Stimulated activated naive B cell treated with anti-CD40 and anti-IgM and Interleukin-4, amounts not matched to agents 10 μg/mL and 1 μg/mL and 100 μg/mL, for 72 hours (primary cell): ENCODE measurements at regions not wholly inside any gene's neighbourhood (a gene's known extent, or its start where the extent isn't known, plus 50 kb on each side); places are given as distances from the start of the nearest gene placed in this dataset.
"Not testable (repeated sequence)": the region's sequence is repeated elsewhere in the genome, so short reads cannot be mapped to it uniquely, and the experiment has no call there.

Experiments
- ATAC-seq, 2 donors: fragments of 150-1000 bp; cut with Tn5 transposase; replicated peaks; 2 replicates each; pipeline ENCODE4 v1.10.0; 2021; ENCODE audit warnings: moderate library complexity in 1 of 2
- DNase-seq: peaks from one replicate; pipeline ENCODE4 v3.0.0; 2021
- H3K27ac Mint-ChIP-seq: one replicate; pipeline ENCODE4 v1.8.0; 2022; ENCODE audit warnings: mild to moderate bottlenecking, mixed read lengths
- H3K27me3 Mint-ChIP-seq, 2 donors: one replicate each; pipeline ENCODE4 v1.8.0; 2022; ENCODE audit warnings: mixed read lengths in 2 of 2
- H3K36me3 Mint-ChIP-seq, 2 donors: one replicate each; pipeline ENCODE4 v1.8.0; 2022; ENCODE audit warnings: mixed read lengths in 2 of 2, mild to moderate bottlenecking in 1 of 2
- H3K4me1 Mint-ChIP-seq, 2 donors: one replicate each; pipeline ENCODE4 v1.8.0; 2022; ENCODE audit warnings: mixed read lengths in 2 of 2, mild to moderate bottlenecking in 1 of 2
- H3K4me3 Mint-ChIP-seq, 2 donors: one replicate each; pipeline ENCODE4 v1.8.0; 2022; ENCODE audit warnings: mild to moderate bottlenecking in 2 of 2, mixed read lengths in 2 of 2, moderate library complexity in 1 of 2
- H3K9me3 Mint-ChIP-seq, 2 donors: one replicate each; pipeline ENCODE4 v1.8.0; 2022; ENCODE audit warnings: mixed read lengths in 2 of 2, mild to moderate bottlenecking in 1 of 2

DNA sequence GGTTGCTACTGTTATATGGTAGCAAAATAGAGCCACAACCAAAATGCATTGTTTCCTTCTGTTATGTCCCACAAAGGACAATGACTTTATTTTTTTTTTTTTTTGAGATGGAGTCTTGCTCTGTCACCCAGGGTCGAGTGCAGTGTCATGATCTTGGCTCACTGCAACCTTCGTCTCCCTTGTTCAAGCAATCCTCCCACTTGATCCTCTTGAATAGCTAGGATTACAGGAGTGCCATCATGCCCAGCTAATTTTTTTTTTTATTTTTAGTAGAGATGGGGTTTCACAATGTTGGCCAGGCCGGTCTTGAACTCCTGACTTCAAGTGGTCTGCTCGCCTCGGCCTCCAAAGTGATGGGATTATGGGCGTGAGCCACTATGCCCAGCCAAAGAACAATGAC lies 527.7 kb upstream of the SGCD start:
- ATAC-seq = no peak
- no peak for DNase-seq
- no peak overlapping the region for H3K27ac Mint-ChIP-seq

DNA sequence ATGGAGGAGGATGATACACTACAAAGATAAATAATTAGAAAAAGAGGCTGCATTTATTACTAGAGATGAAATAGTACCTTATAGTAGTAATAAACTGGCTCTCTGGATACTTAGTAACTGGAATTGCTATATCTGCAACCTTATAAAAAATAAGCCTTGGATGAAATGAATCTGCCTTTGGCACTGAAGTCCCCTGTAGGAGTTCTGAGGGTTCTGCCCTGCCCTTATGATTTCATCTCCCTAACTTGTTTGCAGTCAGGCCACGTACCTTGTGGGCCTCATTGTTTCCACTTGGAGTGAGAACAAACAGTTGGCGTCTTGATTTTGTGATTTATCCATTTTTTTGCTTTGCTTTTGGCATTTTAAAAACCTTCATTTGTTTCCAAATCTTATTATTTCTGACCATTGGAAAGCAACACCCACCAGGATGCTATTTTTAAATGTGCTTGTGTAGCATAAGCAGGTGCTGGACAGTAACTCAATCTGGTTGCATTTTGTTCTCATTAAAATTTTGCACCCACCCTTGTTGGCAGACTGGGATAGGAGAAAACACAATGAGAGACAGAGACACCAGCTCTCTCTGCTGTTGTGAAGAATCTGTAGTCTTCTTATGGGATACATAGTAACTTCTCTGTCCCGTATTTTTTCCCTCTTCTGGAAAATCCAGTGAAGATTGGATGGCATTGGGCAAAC lies 518.9 kb upstream of the SGCD start:
- no peak overlapping the region for H3K4me3 Mint-ChIP-seq
- peaks cover 0 to 1% of the 10 kb centered on the region in 2 donors for H3K9me3 Mint-ChIP-seq
- no peaks in the 10 kb centered on the region for H3K27me3 Mint-ChIP-seq
- no peak overlapping the region for H3K27ac Mint-ChIP-seq
- H3K36me3 Mint-ChIP-seq = no peaks in the 10 kb centered on the region
- H3K4me1 Mint-ChIP-seq = no peaks in the 10 kb centered on the region
- ATAC-seq (no peak), DNase-seq (no peak)

More for the DNA sequence above, 527.7 kb upstream of the SGCD start:
- no peak overlapping the region for H3K4me3 Mint-ChIP-seq
- H3K27me3 Mint-ChIP-seq = no peaks in the 10 kb centered on the region
- peaks cover 5 to 10% of the 10 kb centered on the region in 2 donors for H3K9me3 Mint-ChIP-seq
- no peaks in the 10 kb centered on the region for H3K4me1 Mint-ChIP-seq
- no peaks in the 10 kb centered on the region for H3K36me3 Mint-ChIP-seq

DNA sequence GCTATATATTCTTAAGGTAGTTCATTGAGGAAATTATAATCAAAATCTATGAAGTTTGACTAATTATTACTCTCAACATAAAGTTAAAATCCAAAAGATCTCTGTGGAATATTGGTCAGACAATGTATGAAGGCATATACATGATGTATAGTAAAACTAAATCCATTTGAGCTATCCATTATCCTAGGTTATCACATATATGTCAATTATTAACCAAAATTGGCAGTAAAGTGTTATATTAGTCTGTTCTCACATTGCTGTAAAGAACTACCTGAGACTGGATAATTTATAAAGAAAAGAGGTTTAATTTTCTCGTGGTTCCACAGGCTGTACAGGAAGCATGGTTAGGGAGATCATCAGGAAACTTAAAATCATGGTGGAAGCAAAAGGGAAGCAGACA lies 511.7 kb upstream of the SGCD start:
- H3K36me3 Mint-ChIP-seq = no peaks in the 10 kb centered on the region
- ATAC-seq = no peak

DNA sequence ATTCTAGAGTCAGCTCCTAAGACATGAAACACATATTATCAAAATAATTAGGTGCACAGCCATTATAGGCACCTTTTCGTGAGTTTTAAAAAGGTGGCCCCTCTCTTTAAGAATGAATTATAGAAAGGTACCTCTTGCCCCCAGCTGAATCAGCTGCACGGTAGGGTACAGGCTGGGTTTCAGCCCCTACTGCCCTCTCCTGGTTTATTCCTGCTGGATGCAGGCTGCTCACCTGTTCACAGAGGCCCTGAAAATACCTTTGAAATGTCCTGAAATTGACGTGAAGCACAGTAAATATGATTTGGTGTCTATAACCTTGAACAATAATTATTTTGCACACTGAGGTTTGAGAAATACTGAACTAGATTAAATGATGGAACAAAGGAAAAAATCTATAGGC lies 504.8 kb upstream of the SGCD start:
- Mint-ChIP-seq H3K4me3 (no peak overlapping the region), H3K27ac (no peak overlapping the region), H3K27me3 (no peaks in the 10 kb centered on the region), H3K9me3 (peaks cover 2 to 10% of the 10 kb centered on the region in 2 donors), H3K36me3 (no peaks in the 10 kb centered on the region), H3K4me1 (no peaks in the 10 kb centered on the region)
- ATAC-seq (no peak), DNase-seq (no peak)

More for the DNA sequence above, 511.7 kb upstream of the SGCD start:
- H3K27ac Mint-ChIP-seq = no peak overlapping the region
- DNase-seq = no peak
- H3K9me3 Mint-ChIP-seq = peaks cover 0 to 2% of the 10 kb centered on the region in 2 donors
- no peak overlapping the region for H3K4me3 Mint-ChIP-seq
- H3K27me3 Mint-ChIP-seq = no peaks in the 10 kb centered on the region
- H3K4me1 Mint-ChIP-seq = no peaks in the 10 kb centered on the region

DNA sequence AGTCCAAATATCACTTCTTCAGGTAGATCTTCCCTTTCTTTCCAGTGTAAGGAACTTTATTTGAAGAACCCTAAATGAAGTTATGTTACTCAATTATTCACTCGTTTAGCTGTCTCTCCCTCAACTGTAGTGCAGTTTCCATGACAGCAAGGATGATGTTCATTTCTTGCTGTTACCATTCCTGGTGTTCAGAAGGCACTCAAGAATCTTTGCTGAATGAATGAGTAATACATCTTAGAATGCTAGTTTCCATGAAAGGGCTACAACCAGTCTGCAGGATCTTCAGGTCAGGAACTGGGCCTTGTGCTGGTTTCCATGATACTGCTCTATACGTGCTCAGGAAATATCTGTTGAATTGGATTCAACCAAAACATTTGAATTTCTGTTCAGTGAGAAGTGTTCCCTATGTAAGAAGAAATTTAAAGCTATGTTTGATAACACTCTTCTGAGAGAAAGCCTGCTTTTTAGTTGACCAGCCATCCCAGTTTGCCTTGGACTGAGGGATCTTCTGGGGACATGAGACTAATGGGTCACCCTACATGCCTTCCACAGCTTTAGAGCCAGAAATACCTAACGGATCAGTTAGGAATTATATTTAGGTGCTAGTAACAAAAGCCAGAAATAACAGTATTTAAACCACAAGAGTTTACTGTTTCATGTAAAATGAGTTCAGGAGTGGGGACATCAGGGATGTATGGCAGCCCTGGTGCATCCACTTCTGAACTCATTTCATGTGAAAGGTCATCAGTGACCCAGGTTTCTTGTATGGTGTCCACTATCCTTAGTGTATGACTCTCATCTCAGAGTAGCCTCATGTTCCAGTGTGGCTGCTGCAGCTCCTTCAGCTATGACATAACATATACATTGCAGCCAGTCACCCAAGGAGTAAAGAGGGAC lies 500.1 kb upstream of the SGCD start:
- no peaks in the 10 kb centered on the region for H3K36me3 Mint-ChIP-seq
- no peaks in the 10 kb centered on the region for H3K27me3 Mint-ChIP-seq
- no peaks in the 10 kb centered on the region for H3K4me1 Mint-ChIP-seq
- no peak overlapping the region for H3K27ac Mint-ChIP-seq
- ATAC-seq (no peak), DNase-seq (no peak)
- H3K4me3 Mint-ChIP-seq = no peak overlapping the region
- H3K9me3 Mint-ChIP-seq = peaks cover 0 to 10% of the 10 kb centered on the region in 2 donors

DNA sequence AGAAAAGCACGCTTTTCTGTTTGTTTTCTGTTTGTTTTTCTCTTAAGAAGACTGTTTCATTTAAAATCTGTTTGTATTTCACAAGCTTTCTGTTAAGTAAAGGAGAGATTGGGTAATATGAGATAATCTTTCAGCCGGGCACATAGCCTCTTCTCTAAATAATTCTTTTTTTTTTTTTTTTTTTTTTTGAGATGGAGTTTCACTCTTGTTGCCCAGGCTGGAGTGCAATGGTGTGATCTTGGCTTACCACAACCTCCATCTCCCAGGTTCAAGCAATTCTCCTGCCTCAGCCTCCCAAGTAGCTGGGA lies 499.5 kb upstream of the SGCD start:
- H3K9me3 Mint-ChIP-seq, ATAC-seq, DNase-seq, H3K4me1 Mint-ChIP-seq, H3K27me3 Mint-ChIP-seq, H3K27ac Mint-ChIP-seq, H3K4me3 Mint-ChIP-seq, H3K36me3 Mint-ChIP-seq: not testable (repeated sequence)

DNA sequence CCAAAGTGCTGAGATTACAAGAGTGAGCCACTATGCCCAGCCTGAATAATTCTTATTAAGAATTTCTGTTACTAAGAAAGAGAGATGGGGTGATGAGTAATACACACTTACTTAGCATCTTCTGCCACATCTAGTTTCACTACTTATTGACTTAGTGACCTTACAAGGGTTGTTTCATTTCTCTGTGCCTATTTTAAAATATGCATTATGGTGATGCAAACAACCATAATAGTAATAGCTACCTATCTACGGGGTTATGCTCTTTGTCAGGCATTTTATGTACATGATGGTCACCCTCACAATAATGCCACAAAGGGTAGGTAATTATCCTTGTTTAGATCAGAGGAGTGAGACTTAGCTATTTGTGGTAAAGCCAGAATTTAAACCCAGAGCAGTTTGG lies 499.0 kb upstream of the SGCD start:
- Mint-ChIP-seq H3K27ac (no peak overlapping the region), H3K36me3 (no peaks in the 10 kb centered on the region), H3K4me1 (no peaks in the 10 kb centered on the region), H3K4me3 (no peak overlapping the region), H3K9me3 (peaks cover 0 to 10% of the 10 kb centered on the region in 2 donors), H3K27me3 (no peaks in the 10 kb centered on the region)
- no peak for DNase-seq
- ATAC-seq = peak; percentile 69 to 78

DNA sequence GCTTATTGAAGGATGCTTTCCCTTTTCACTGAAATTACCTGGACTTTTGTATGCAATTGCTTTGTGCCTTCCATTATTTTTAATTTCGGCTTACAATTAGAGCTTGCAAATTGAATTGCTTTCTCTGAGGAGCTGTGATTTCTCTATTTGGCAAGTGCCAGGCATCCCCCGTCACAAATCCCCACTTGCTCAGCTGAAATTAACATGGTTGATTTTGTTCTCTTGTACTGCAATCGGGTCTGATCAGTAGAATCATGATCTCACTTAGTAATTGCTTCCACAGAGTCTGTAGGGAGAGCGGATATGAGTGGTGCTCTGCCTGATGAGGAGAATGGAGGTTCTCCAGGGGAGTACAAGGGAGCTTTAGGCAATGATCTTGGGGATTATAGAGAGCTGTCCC lies 495.5 kb upstream of the SGCD start:
- Mint-ChIP-seq H3K27me3 (no peaks in the 10 kb centered on the region), H3K36me3 (no peaks in the 10 kb centered on the region), H3K4me3 (no peak overlapping the region), H3K27ac (no peak overlapping the region), H3K9me3 (peaks cover 0 to 3% of the 10 kb centered on the region in 2 donors), H3K4me1 (no peaks in the 10 kb centered on the region)
- ATAC-seq (no peak), DNase-seq (no peak)

DNA sequence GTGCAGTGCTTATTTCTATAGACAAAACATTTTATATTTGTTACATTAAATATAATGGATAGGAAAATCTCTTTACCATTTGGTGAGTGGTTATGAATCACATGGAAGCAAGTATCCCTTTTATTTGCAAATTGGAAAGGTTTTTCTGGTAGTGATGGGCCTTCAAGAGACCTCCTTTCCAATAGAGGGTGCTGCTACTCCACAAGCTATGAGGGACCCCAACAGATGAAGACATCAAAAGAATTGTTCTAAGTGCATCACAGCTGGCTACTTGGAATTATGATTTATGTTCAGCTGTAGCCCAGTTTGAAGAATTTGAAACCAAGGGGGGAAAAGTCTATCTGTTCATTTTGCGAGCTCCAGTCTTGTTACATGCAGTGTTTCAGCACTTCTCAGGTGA lies 493.7 kb upstream of the SGCD start:
- no peaks in the 10 kb centered on the region for H3K27me3 Mint-ChIP-seq
- H3K4me1 Mint-ChIP-seq = no peaks in the 10 kb centered on the region
- no peaks in the 10 kb centered on the region for H3K36me3 Mint-ChIP-seq
- H3K27ac Mint-ChIP-seq = no peak overlapping the region
- no peaks in the 10 kb centered on the region for H3K9me3 Mint-ChIP-seq
- ATAC-seq (no peak), DNase-seq (no peak)
- no peak overlapping the region for H3K4me3 Mint-ChIP-seq

DNA sequence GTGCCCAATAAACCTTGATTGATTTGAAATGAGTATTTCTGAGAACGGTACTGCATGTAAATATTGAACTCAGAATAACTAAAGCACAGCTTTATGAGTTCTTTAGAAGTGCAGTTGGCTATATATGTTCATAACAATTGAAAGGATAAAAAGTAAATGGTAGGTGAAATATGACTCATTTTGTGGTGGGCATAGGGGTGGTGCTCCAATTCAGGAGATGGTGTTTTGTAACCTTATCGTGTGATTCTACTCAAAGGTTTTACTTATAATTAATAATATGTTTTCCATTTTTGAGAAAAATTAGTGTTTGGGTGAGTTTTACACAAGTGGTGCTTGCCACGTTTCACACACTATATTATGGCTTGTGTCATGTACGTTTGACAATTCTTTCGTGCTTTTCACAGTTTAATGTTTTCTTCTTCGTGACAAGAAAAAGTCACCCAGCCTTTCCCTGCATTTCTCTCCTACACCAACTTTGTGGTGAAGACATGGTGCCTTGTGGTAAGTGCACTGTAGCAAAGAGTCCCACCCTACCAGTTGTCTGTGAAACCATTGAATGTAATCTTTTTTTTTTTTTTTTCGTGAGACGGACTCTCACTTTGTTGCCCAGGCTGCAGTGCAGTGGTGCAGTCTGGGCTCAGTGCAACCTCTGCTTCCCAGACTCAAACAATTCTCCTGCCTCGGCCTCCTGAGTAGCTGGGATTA lies 492.5 kb upstream of the SGCD start:
- H3K4me3 Mint-ChIP-seq = no peak overlapping the region
- DNase-seq = no peak
- H3K27ac Mint-ChIP-seq = no peak overlapping the region
- H3K4me1 Mint-ChIP-seq = no peaks in the 10 kb centered on the region
- H3K27me3 Mint-ChIP-seq = no peaks in the 10 kb centered on the region
- H3K36me3 Mint-ChIP-seq = no peaks in the 10 kb centered on the region
- H3K9me3 Mint-ChIP-seq = no peaks in the 10 kb centered on the region
- no peak for ATAC-seq

DNA sequence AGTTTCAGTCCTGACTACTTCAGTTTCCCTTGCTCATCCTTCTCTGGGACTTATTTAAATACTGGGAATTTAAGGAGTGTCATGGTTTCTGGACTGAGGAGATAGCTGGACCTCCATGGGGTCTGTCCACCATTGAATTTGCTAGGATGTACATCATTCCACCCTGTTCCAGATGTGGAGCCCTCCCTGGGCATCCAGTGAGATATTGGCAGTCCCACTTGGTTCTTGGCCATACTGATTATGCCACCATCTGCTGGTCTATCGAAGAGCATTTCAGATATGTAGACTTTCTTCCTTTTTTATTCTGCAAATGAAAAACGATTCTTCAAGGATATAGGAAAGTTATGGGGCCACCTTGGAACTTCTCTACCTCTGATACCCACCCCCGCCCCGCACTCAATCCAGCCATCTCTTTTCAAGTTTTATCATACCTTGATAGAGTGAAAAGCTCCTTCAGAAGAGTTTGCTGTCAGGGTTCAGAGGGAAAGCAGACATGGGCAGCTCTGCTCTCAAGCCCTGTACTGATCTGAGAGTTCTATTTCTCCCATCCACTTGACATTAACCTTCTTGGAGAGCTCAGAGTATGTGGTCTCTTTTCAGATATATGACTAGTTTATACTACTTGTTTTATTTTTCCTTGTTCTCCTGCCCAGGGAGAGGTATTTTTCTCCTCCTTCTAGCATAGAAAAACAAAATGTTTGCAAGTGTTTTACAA lies 490.7 kb upstream of the SGCD start:
- Mint-ChIP-seq H3K27me3 (no peaks in the 10 kb centered on the region), H3K9me3 (no peaks in the 10 kb centered on the region), H3K4me3 (no peak overlapping the region), H3K4me1 (no peaks in the 10 kb centered on the region), H3K27ac (no peak overlapping the region), H3K36me3 (no peaks in the 10 kb centered on the region)
- ATAC-seq = no peak
- no peak for DNase-seq

DNA sequence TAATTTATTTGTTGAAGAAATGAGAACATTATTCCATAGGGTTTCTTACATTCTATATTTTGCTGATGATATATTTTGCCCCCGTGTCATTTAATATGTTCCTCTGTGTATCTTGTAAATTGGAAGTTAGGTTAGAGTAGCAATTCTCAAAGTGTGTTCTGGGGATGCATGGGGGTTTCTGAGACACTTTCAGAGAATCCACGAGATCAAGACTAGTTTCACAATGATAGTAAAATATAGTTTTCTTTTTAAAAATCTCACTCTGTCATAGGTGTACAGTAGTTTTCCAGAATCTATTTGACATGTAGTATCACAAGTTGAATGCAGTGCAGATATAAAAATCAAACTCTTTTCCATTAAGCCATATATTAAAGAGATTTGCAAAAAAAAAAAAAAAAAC lies 488.6 kb upstream of the SGCD start:
- no peaks in the 10 kb centered on the region for H3K4me1 Mint-ChIP-seq
- no peaks in the 10 kb centered on the region for H3K27me3 Mint-ChIP-seq
- ATAC-seq (no peak), DNase-seq (no peak)
- no peaks in the 10 kb centered on the region for H3K9me3 Mint-ChIP-seq
- no peaks in the 10 kb centered on the region for H3K36me3 Mint-ChIP-seq
- no peak overlapping the region for H3K27ac Mint-ChIP-seq
- H3K4me3 Mint-ChIP-seq = no peak overlapping the region

DNA sequence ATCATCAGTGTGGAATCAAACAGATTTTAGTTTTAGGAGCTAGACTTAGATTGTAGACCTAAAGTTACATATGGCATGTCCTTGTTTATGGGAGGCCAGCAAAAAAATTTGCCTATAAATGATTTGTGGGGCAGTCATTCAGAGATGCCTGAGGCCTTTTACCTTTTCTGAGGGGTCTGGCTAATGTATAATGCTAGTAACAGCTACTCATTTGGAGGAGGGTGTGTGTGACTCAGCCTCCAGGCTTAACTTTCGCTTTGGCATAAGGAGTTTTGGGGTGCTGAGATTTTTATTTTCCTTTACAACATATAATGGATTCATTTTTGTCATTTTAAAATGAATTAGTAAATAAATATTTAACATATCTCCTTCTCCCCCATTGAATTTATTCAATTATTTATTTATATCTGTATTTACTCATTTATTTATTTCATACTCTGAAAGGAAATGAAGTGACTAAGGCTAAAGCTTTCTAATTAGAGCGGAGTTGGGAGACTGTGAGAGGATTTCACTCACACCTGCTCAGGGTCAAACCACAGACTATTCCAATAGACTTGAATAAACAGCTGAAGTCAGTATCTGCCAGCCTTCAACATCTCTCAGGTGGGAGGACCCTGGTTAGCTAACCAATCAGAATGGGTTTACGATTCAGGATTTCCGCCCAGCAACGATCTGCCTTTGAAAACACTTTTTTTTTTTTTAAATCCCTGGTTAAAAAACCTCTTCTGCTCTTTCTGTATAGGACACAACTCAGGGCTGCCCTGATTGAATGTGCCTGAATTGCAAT lies 487.5 kb upstream of the SGCD start:
- Mint-ChIP-seq H3K4me1 (no peaks in the 10 kb centered on the region), H3K36me3 (no peaks in the 10 kb centered on the region), H3K4me3 (no peak overlapping the region), H3K9me3 (no peaks in the 10 kb centered on the region), H3K27ac (no peak overlapping the region), H3K27me3 (no peaks in the 10 kb centered on the region)
- ATAC-seq = no peak
- DNase-seq = no peak

DNA sequence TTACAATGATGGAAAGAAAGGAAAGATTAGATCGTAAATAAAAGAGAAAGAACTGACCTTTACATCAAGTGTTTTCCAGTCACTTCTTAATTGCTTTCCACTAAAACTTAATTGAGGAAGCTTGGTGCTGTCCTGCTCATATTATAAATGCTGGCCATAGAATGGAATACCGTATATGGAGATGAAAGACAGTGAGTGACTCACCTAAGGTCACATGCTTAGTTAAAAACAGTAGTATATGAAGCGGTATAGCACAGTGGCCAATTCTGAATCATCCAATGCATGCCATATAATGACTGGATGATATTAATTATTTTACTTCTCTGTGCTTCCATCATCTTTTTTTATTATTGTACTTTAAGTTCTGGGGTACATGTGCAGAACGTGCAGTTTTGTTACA lies 482.4 kb upstream of the SGCD start:
- Mint-ChIP-seq H3K4me1 (no peaks in the 10 kb centered on the region), H3K36me3 (no peaks in the 10 kb centered on the region), H3K27ac (no peak overlapping the region), H3K9me3 (no peaks in the 10 kb centered on the region), H3K27me3 (no peaks in the 10 kb centered on the region), H3K4me3 (no peak overlapping the region)
- ATAC-seq (no peak), DNase-seq (no peak)
